ENCODE measurements at regions not wholly inside any gene's neighbourhood (a gene's known extent, or its start where the extent isn't known, plus 50 kb on each side); places are given as distances from the start of the nearest gene placed in this dataset.

DNA sequence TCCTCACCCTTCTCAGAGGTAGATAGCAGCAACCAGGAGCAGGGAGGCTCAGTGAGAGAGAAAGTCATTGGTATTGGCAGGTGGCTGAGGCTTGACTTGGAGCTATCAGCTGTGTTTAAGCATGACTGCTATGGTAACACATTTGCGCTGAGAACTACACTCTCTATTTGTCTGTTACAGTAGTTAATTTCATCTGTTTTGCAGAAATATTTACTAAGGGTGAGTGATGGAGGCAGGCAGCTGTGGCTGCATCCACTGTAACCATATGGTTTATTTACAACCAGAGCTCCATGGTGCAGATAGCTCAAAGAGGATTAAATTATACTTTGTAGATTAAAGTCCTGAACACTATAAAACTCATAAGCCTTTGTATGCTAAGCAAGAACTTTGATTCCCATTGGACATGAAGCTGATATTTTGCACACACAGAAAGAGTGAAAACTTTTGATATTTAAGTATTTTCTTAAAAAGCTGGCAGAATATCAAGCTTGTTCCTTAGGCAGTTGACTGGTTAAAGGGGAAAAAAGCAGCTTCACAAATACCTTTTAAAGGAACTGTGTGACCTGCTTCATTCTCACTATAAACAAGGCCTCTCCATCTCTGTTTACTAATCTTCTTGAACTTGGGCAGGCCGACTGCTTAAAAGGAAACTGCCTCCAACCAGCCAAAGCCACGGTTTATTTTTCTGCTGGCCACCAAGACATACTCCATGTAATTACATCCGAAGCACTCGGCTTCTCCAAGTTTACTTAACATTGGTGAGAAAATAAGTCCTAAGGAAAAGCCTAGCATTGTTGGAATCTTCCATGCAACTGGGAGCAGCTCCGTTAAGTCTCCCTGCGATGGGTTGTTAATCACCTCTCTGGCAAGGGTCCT is 299.8 kb upstream of the ZFHX3 start:
- TF ChIP-seq, protein P1, sequence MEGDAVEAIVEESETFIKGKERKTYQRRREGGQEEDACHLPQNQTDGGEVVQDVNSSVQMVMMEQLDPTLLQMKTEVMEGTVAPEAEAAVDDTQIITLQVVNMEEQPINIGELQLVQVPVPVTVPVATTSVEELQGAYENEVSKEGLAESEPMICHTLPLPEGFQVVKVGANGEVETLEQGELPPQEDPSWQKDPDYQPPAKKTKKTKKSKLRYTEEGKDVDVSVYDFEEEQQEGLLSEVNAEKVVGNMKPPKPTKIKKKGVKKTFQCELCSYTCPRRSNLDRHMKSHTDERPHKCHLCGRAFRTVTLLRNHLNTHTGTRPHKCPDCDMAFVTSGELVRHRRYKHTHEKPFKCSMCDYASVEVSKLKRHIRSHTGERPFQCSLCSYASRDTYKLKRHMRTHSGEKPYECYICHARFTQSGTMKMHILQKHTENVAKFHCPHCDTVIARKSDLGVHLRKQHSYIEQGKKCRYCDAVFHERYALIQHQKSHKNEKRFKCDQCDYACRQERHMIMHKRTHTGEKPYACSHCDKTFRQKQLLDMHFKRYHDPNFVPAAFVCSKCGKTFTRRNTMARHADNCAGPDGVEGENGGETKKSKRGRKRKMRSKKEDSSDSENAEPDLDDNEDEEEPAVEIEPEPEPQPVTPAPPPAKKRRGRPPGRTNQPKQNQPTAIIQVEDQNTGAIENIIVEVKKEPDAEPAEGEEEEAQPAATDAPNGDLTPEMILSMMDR (conservative IDR thresholded peaks at IDR 0.05) = no peak
- no peak for TF ChIP-seq ZFX (IDR thresholded peaks at IDR 0.05)

Data from C4-2B (cell line).